GM12865 (cell line): ENCODE measurements at regions not wholly inside any gene's neighbourhood (a gene's known extent, or its start where the extent isn't known, plus 50 kb on each side); places are given as distances from the start of the nearest gene placed in this dataset.
"Not testable (repeated sequence)": the region's sequence is repeated elsewhere in the genome, so short reads cannot be mapped to it uniquely, and the experiment has no call there.

Experiments
- DNase-seq: peaks from one replicate; pipeline ENCODE4 v3.0.0; 2010; ENCODE audit warnings: low read depth
- H3K4me3 ChIP-seq: 2 replicates; pipeline ENCODE4 v1.5.1; 2011; ENCODE audit warnings: mild to moderate bottlenecking, low read depth, low read length, control low read depth
- TF ChIP-seq, protein P1 (sequence below): IDR thresholded peaks from 2 replicates; pipeline ENCODE4 v1.5.1; 2011; ENCODE audit warnings: low read length, control low read depth, low read depth, inconsistent platforms; ENCODE audit not compliant: insufficient read depth; ENCODE audit errors: missing control alignments

- no peak overlapping the region for H3K4me3 ChIP-seq
- DNase-seq = no peak
- TF ChIP-seq, protein P1, sequence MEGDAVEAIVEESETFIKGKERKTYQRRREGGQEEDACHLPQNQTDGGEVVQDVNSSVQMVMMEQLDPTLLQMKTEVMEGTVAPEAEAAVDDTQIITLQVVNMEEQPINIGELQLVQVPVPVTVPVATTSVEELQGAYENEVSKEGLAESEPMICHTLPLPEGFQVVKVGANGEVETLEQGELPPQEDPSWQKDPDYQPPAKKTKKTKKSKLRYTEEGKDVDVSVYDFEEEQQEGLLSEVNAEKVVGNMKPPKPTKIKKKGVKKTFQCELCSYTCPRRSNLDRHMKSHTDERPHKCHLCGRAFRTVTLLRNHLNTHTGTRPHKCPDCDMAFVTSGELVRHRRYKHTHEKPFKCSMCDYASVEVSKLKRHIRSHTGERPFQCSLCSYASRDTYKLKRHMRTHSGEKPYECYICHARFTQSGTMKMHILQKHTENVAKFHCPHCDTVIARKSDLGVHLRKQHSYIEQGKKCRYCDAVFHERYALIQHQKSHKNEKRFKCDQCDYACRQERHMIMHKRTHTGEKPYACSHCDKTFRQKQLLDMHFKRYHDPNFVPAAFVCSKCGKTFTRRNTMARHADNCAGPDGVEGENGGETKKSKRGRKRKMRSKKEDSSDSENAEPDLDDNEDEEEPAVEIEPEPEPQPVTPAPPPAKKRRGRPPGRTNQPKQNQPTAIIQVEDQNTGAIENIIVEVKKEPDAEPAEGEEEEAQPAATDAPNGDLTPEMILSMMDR = no peak
Measured at GRCh38 chr3:56939834-56940233, 120.6 kb upstream of the SPATA12 start.

DNA sequence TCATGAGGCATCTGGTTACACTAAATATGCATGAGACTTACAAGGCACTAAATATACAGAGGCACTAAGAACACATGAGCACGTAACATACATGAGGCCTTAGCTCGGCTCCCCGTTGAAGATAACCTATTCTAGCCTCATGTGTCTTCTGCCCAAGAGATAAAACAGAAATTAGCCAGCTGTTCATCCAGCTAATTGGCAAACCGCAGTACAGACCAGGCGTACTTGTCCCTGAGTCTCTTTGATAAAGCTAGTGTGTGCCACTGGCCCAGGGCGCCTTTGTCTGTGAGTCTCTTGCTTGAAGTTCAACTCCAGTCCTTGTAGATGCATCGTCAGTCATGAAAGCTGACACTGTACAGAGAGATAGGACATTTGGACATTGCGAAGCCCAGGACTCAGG lies 121.9 kb upstream of the SPATA12 start:
- TF ChIP-seq, protein P1 = no peak
- no peak for DNase-seq
- no peak overlapping the region for H3K4me3 ChIP-seq

DNA sequence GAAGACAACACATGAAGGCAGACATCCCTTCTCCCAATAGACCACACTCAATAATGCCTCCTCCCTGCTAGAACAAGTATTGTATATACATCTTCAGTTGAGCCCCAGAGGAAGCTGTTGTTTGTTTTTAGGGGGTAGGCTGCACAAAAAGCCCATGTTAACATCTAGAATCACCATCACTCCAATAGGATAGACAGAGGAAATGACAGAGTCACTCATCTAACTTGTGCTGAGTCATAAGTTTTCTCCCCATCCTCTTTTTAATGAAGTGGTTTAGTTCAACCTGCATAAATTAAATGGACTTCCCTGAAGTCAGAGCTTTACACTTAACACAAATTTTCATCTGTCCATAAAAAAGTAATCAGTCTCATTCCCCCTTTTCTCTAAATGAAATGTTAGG lies 122.9 kb upstream of the SPATA12 start:
- TF ChIP-seq, protein P1 = no peak
- DNase-seq = no peak
- no peak overlapping the region for H3K4me3 ChIP-seq

GRCh38 chr3:56935811-56936210 lies 124.7 kb upstream of the SPATA12 start:
- no peak for DNase-seq
- TF ChIP-seq, protein P1 = no peak
- H3K4me3 ChIP-seq = no peak overlapping the region

- not testable (repeated sequence) for H3K4me3 ChIP-seq, DNase-seq
Measured at GRCh38 chr3:56934481-56934880, 126.0 kb upstream of the SPATA12 start.

DNA sequence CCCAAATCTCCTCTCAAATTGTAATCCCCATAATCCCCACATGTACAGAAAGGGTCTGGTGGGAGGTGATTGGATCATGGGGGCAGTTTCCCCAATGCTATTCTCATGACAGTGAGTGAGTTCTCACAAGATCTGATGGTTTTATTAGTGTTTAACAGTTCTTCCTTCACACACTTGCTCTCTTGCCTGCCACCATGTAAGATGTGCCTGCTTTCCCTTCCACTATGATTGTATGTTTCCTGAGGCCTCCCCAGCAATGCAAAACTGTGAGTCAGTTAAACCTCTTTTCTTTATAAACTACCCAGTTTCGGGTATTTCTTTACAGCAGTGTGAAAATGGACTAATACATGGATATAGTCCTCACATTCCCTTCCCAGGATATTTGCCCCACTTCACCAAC lies 126.7 kb upstream of the SPATA12 start:
- no peak overlapping the region for H3K4me3 ChIP-seq
- TF ChIP-seq, protein P1 = no peak
- no peak for DNase-seq

GRCh38 chr3:56932866-56933265 lies 127.6 kb upstream of the SPATA12 start:
- no peak for DNase-seq
- H3K4me3 ChIP-seq = no peak overlapping the region
- TF ChIP-seq, protein P1 = no peak
